Psoas muscle (tissue), 7 donors: ENCODE measurements at regions not wholly inside any gene's neighbourhood (a gene's known extent, or its start where the extent isn't known, plus 50 kb on each side); places are given as distances from the start of the nearest gene placed in this dataset.

Source experiments
- ATAC-seq, 4 donors: fragments of 200-7000 bp; cut with Tn5 transposase; one replicate each; pipeline ENCODE4 v1.9.1; 2020; ENCODE audit warnings: moderate library complexity in 3 of 4, mild to moderate bottlenecking in 2 of 4
- DNase-seq, 2 donors: peaks; one replicate each; pipeline ENCODE4 v3.0.0-alpha.2; 2020
- H3K27ac ChIP-seq: fragments of 200-600 bp; one replicate; pipeline ENCODE4 v1.8.0; 2022
- H3K27me3 ChIP-seq, 3 donors: fragments of 200-600 bp in 1 of 3; one replicate each; pipeline versions ENCODE4 v1.6.1 to v1.8.0; 2013 to 2022; ENCODE audit warnings: low read length in 2 of 3, mild to moderate bottlenecking in 2 of 3, moderate library complexity in 1 of 3; ENCODE audit not compliant: insufficient read depth in 3 of 3
- H3K36me3 ChIP-seq, 2 donors: fragments of 200-600 bp in 1 of 2; one replicate each; pipeline versions ENCODE4 v1.6.1 to v1.8.0; 2013 to 2022; ENCODE audit warnings: low read depth in 1 of 2, mild to moderate bottlenecking in 1 of 2, moderate library complexity in 1 of 2; ENCODE audit not compliant: insufficient read depth in 1 of 2
- H3K4me1 ChIP-seq: fragments of 200-600 bp; one replicate; pipeline ENCODE4 v1.8.0; 2022
- H3K4me3 ChIP-seq: fragments of 200-600 bp; one replicate; pipeline ENCODE4 v1.8.0; 2022; ENCODE audit warnings: mild to moderate bottlenecking
- H3K9me3 ChIP-seq: fragments of 200-600 bp; one replicate; pipeline ENCODE4 v1.8.0; 2022
- WGBS, 3 donors: extraction: QIAGEN DNeasy Blood & Tissue Kit; methylation state at CpG; one replicate each; pipeline versions ENCODE4 v1.1.6 to v1.1.7; 2013; 5-methylcytosine and 5-hydroxymethylcytosine counted together
- intact Hi-C, 2 donors: fragments of 100-400 bp; cut with DNase I; formaldehyde crosslinking; loops; one replicate each; pipeline versions ENCODE4 v1.11.0 to v1.14.2; 2022
- TF ChIP-seq, protein P1 (sequence below): fragments of 200-600 bp; IDR thresholded peaks from one replicate; pipeline ENCODE4 v1.8.0; 2022; ENCODE audit warnings: antibody characterized with exemption
- donor health status: healthy with polysubstance abuse.
- donor health status: DM: no; HTN: no; CAD: no; lungs with moderate emphysema.
- donor health status: Bipolar disorder and iron deficiency.
- donor health status: healthy.
- donor health status: DM: yes; HTN: yes; CAD: no.
- donor health status: DM: no; HTN: no; CAD: no.
- donor health status: DM: yes; HTN: yes; CAD: no.

- Histone ChIP-seq H3K27ac (no peak overlapping the region), H3K4me3 (no peak overlapping the region), H3K27me3 (peaks cover 0 to 16% (median 6%) of the 10 kb centered on the region in 3 donors), H3K4me1 (no peaks in the 10 kb centered on the region), H3K36me3 (no peaks in the 10 kb centered on the region), H3K9me3 (no peaks in the 10 kb centered on the region)
- intact Hi-C loops = no loop called here
- TF ChIP-seq, protein P1, sequence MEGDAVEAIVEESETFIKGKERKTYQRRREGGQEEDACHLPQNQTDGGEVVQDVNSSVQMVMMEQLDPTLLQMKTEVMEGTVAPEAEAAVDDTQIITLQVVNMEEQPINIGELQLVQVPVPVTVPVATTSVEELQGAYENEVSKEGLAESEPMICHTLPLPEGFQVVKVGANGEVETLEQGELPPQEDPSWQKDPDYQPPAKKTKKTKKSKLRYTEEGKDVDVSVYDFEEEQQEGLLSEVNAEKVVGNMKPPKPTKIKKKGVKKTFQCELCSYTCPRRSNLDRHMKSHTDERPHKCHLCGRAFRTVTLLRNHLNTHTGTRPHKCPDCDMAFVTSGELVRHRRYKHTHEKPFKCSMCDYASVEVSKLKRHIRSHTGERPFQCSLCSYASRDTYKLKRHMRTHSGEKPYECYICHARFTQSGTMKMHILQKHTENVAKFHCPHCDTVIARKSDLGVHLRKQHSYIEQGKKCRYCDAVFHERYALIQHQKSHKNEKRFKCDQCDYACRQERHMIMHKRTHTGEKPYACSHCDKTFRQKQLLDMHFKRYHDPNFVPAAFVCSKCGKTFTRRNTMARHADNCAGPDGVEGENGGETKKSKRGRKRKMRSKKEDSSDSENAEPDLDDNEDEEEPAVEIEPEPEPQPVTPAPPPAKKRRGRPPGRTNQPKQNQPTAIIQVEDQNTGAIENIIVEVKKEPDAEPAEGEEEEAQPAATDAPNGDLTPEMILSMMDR = no peak
- DNase-seq (no peak), ATAC-seq (no peak)
- 92 to 95% (median 92%) methylated on average over 5 of the region's 5 CpGs for WGBS, 3 donors
Measured at GRCh38 chr20:39105551-39105950, 143.4 kb downstream of the DHX35 start.

- no peak for DNase-seq
- ATAC-seq = no peak
- WGBS, 3 donors = 86 to 94% (median 87%) methylated on average over 1 of the region's 1 CpG
- intact Hi-C loops = no loop called here
- Histone ChIP-seq H3K36me3 (no peaks in the 10 kb centered on the region), H3K27ac (no peak overlapping the region), H3K9me3 (no peaks in the 10 kb centered on the region), H3K27me3 (peaks cover 0 to 8% (median 4%) of the 10 kb centered on the region in 3 donors), H3K4me3 (no peak overlapping the region), H3K4me1 (no peaks in the 10 kb centered on the region)
- TF ChIP-seq, protein P1 = no peak
Measured at GRCh38 chr20:39103732-39104131, 141.6 kb downstream of the DHX35 start.

DNA sequence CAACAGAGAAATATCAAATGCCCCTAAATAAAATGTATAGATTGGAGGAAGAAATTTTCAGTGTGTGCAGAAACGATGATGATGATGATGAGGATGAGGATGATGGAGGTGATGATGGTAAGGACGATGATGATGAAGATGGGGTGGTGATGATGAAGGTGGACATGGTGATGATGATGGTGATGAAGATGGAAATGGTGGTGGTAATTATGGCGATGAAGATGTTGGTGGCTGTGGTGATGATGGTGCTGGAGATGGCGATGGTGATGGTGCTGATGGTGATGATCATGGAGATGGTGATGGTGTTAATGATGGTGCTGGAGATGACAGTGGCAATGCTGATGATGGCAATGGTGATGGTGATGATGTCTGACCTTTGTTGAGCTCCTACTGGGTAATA lies 141.2 kb downstream of the DHX35 start:
- H3K4me1 ChIP-seq = no peaks in the 10 kb centered on the region
- ATAC-seq = no peak
- TF ChIP-seq, protein P1 = no peak
- no peak overlapping the region for H3K27ac ChIP-seq
- no peak overlapping the region for H3K4me3 ChIP-seq
- intact Hi-C loops = no loop called here
- 91 to 95% (median 94%) methylated on average over 4 of the region's 4 CpGs for WGBS, 3 donors
- H3K36me3 ChIP-seq = no peaks in the 10 kb centered on the region
- peaks cover 0 to 6% (median 0%) of the 10 kb centered on the region in 3 donors for H3K27me3 ChIP-seq
- no peak for DNase-seq
- H3K9me3 ChIP-seq = no peaks in the 10 kb centered on the region

DNA sequence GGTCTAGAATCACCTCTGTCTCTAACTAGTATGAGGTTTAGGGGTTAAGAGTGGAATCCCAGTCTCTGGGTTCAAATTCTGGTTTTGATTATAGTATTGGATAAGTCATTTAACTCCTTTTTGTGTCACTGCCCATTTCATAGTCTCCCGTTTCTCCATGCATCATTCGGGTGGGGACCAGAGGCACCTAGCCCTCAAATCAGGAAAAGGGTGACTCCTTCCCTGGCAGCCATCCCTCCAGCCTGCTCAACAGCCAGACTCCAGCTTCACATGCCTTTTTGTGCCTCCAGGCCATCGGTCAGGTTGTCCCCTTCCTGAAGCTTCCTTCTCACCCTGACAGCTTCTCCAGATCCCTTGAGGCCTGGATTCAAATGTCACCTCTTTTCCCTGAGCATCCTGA lies 139.8 kb downstream of the DHX35 start:
- H3K27me3 ChIP-seq = peaks cover 0 to 5% (median 0%) of the 10 kb centered on the region in 3 donors
- no peak overlapping the region for H3K4me3 ChIP-seq
- no peaks in the 10 kb centered on the region for H3K4me1 ChIP-seq
- no peaks in the 10 kb centered on the region for H3K9me3 ChIP-seq
- TF ChIP-seq, protein P1 = no peak
- ATAC-seq (no peak), DNase-seq (no peak)
- no peaks in the 10 kb centered on the region for H3K36me3 ChIP-seq
- 72 to 81% (median 79%) methylated on average over 3 of the region's 3 CpGs for WGBS, 3 donors
- intact Hi-C loops = no loop called here
- no peak overlapping the region for H3K27ac ChIP-seq

DNA sequence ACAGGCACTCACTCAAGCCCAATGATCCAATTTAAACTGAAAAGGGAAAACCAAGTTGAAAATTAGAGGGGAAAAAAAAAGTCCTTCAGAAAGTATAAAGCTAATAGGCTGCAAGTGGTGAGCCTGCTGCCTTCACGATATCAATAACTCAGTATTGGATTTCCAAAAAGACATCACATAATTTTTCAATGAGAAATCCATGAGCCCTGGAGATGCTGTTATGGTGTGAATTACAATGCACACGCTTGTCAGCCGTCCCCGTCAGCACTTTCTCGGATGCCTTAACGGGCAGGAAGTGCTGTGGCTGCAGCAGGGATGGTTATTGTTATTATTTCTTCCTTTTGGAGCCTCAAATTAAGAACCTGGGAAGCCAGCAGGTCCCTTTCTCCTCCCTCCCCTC lies 138.5 kb downstream of the DHX35 start:
- no peaks in the 10 kb centered on the region for H3K4me1 ChIP-seq
- ATAC-seq (no peak), DNase-seq (no peak)
- H3K36me3 ChIP-seq = no peaks in the 10 kb centered on the region
- H3K4me3 ChIP-seq = no peak overlapping the region
- intact Hi-C loops = no loop called here
- H3K9me3 ChIP-seq = no peaks in the 10 kb centered on the region
- TF ChIP-seq, protein P1 = no peak
- no peak overlapping the region for H3K27ac ChIP-seq
- H3K27me3 ChIP-seq = peaks cover 0 to 5% (median 0%) of the 10 kb centered on the region in 3 donors
- WGBS, 3 donors = 19 to 24% (median 23%) methylated on average over 6 of the region's 6 CpGs
